H1 (cell line): ENCODE measurements at regions not wholly inside any gene's neighbourhood (a gene's known extent, or its start where the extent isn't known, plus 50 kb on each side); places are given as distances from the start of the nearest gene placed in this dataset.

ENCODE experiments used
- CTCF ChIP-seq, 3 experiments: IDR thresholded peaks; 1 replicate in 2 of 3; 2 replicates in 1 of 3; pipeline versions ENCODE4 v1.5.1 to v1.6.1; 2011; ENCODE audit warnings: low read length in 3 of 3, mild to moderate bottlenecking in 3 of 3, inconsistent platforms in 2 of 3, low read depth in 1 of 3, moderate library complexity in 1 of 3; ENCODE audit not compliant: insufficient read depth in 1 of 3; ENCODE audit errors: control extremely low read depth in 1 of 3
- EP300 ChIP-seq, 2 experiments: IDR thresholded peaks; 1 replicate in 1 of 2; 2 replicates in 1 of 2; pipeline ENCODE4 v1.6.1; 2011 to 2012; ENCODE audit warnings: low read depth in 2 of 2, low read length in 2 of 2, mild to moderate bottlenecking in 2 of 2, borderline replicate concordance in 1 of 2, inconsistent platforms in 1 of 2, moderate library complexity in 1 of 2
- HDAC2 ChIP-seq, 2 experiments: fragments of 300-600 bp in 1 of 2; sonication (generic) in 1 of 2; IDR thresholded peaks; 2 replicates each; pipeline ENCODE4 v1.6.1; 2011 to 2012; ENCODE audit warnings: low read depth in 2 of 2, low read length in 2 of 2, mild to moderate bottlenecking in 2 of 2, moderate library complexity in 2 of 2, borderline replicate concordance in 1 of 2, inconsistent platforms in 1 of 2
- JUN ChIP-seq: IDR thresholded peaks from 2 replicates; pipeline ENCODE4 v1.6.1; 2011; ENCODE audit warnings: low read depth, mild to moderate bottlenecking, improper control_type of control experiment, low read length
- RAD21 ChIP-seq, 2 experiments: IDR thresholded peaks in 1 of 2; conservative IDR thresholded peaks in 1 of 2; 2 replicates each; pipeline ENCODE4 v1.6.1; 2011; ENCODE audit warnings: low read depth in 2 of 2, low read length in 2 of 2, improper control_type of control experiment in 1 of 2, inconsistent platforms in 1 of 2, mild to moderate bottlenecking in 1 of 2, moderate library complexity in 1 of 2
- RFX5 ChIP-seq: IDR thresholded peaks from 2 replicates; pipeline ENCODE4 v1.6.1; 2011; ENCODE audit warnings: low read depth, low read length, improper control_type of control experiment, borderline replicate concordance
- RXRA ChIP-seq: IDR thresholded peaks from 2 replicates; pipeline ENCODE4 v1.6.1; 2011; ENCODE audit warnings: low read depth, mild to moderate bottlenecking, low read length, moderate library complexity; ENCODE audit not compliant: insufficient read depth
- SIX5 ChIP-seq: IDR thresholded peaks from 2 replicates; pipeline ENCODE4 v1.6.1; 2011; ENCODE audit warnings: mild to moderate bottlenecking, low read depth, low read length
- TAF1 ChIP-seq: IDR thresholded peaks from 2 replicates; pipeline ENCODE4 v1.6.1; 2011; ENCODE audit warnings: mild to moderate bottlenecking, low read depth, low read length
- USF2 ChIP-seq: IDR thresholded peaks from 2 replicates; pipeline ENCODE4 v1.6.1; 2011; ENCODE audit warnings: low read length, improper control_type of control experiment

- TF ChIP-seq RFX5 (no peak), JUN (no peak), RXRA (no peak), TAF1 (no peak), CTCF (IDR thresholded peaks at IDR 0.05; ENCODE audit: control extremely low read depth in 1 of 3, insufficient read depth in 1 of 3, low read depth in 1 of 3, low read length in 3 of 3) (no peak), EP300 (IDR thresholded peaks at IDR 0.05; ENCODE audit: borderline replicate concordance in 1 of 2, low read depth in 2 of 2, low read length in 2 of 2) (no peak), SIX5 (no peak), HDAC2 (IDR thresholded peaks at IDR 0.05; ENCODE audit: borderline replicate concordance in 1 of 2, low read depth in 2 of 2, low read length in 2 of 2) (no peak), RAD21 (IDR thresholded peaks at IDR 0.05 in 1 of 2, conservative IDR thresholded peaks at IDR 0.05 in 1 of 2; ENCODE audit: low read depth in 2 of 2, low read length in 2 of 2) (no peak), USF2 (no peak)
Measured at GRCh38 chr16:86970726-86971125, 346.5 kb downstream of the C16orf95 start.
